ENCODE measurements at regions not wholly inside any gene's neighbourhood (a gene's known extent, or its start where the extent isn't known, plus 50 kb on each side); places are given as distances from the start of the nearest gene placed in this dataset.

DNA sequence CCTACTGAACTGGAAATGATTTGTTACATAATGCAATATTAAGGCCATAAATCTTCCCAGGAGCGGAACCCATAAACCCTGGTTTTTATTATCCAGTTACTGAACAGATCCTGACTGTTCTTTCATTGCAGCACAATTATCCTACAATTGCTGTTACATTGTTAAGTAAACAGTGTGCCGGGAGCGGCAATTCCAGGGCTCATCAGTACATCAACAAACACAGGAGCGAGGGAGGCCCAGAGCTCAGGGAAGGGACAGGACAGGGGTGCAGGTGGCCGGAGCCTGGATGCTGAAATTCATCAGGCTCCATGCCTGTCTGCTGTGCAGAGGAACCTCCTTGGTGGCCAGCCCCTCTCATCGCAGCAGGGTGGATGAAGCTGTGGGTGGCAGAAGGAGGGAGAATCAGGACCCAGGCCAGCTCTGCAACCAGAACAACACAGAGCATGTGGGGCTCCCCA is 544.7 kb downstream of the NPHP4 start:
- DNase-seq (ENCODE audit: low spot score) = no peak
- TF ChIP-seq, protein P1, sequence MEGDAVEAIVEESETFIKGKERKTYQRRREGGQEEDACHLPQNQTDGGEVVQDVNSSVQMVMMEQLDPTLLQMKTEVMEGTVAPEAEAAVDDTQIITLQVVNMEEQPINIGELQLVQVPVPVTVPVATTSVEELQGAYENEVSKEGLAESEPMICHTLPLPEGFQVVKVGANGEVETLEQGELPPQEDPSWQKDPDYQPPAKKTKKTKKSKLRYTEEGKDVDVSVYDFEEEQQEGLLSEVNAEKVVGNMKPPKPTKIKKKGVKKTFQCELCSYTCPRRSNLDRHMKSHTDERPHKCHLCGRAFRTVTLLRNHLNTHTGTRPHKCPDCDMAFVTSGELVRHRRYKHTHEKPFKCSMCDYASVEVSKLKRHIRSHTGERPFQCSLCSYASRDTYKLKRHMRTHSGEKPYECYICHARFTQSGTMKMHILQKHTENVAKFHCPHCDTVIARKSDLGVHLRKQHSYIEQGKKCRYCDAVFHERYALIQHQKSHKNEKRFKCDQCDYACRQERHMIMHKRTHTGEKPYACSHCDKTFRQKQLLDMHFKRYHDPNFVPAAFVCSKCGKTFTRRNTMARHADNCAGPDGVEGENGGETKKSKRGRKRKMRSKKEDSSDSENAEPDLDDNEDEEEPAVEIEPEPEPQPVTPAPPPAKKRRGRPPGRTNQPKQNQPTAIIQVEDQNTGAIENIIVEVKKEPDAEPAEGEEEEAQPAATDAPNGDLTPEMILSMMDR (IDR thresholded peaks at IDR 0.05) = no peak
- no peak for ATAC-seq (ENCODE audit: low FRiP score)

DNA sequence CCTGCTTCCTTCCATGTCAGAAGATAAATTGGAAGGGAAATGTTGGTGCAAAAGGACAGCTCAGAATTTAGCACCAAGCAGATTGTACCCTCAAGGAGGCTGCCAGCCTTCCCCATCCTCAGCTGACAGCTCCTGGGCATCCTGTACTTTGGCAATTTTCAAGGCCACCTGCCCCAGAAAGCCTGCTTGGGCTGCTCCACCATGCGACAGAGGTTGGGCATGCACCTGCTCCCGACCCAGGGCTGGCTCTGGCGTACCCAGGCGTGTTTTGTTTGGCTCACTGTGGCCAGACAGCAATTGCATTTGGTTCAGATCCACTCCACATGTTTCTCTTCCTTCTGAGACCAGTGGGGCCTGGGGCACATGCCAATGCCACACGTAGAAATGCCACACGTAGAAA is 547.8 kb downstream of the NPHP4 start:
- TF ChIP-seq, protein P1 (IDR thresholded peaks at IDR 0.05) = no peak
- DNase-seq (ENCODE audit: low spot score) = no peak
- ATAC-seq (ENCODE audit: low FRiP score) = no peak

GRCh38 chr1:5436808-5437207 is 555.4 kb downstream of the NPHP4 start:
- ATAC-seq (ENCODE audit: low FRiP score) = no peak
- no peak for DNase-seq (ENCODE audit: low spot score)
- TF ChIP-seq, protein P1 (IDR thresholded peaks at IDR 0.05) = no peak

- ATAC-seq (ENCODE audit: low FRiP score) (no peak), DNase-seq (ENCODE audit: low spot score) (no peak)
- TF ChIP-seq, protein P1 (IDR thresholded peaks at IDR 0.05) = no peak
Measured at GRCh38 chr1:5435414-5435813, 556.8 kb downstream of the NPHP4 start.

GRCh38 chr1:5432436-5432835 is 559.8 kb downstream of the NPHP4 start:
- TF ChIP-seq, protein P1 (IDR thresholded peaks at IDR 0.05) = no peak
- ATAC-seq (ENCODE audit: low FRiP score) = no peak
- DNase-seq (ENCODE audit: low spot score) = no peak

- no peak for ATAC-seq (ENCODE audit: low FRiP score)
- TF ChIP-seq, protein P1 (IDR thresholded peaks at IDR 0.05) = no peak
- DNase-seq (ENCODE audit: low spot score) = no peak
Measured at GRCh38 chr1:5430911-5431697, 561.1 kb downstream of the NPHP4 start.

- DNase-seq (ENCODE audit: low spot score) = no peak
- TF ChIP-seq, protein P1 (IDR thresholded peaks at IDR 0.05) = no peak
- ATAC-seq (ENCODE audit: low FRiP score) = no peak
Measured at GRCh38 chr1:5430136-5430535, 562.1 kb downstream of the NPHP4 start.

Data from omental fat pad (tissue), 3 donors.